ENCODE measurements at regions not wholly inside any gene's neighbourhood (a gene's known extent, or its start where the extent isn't known, plus 50 kb on each side); places are given as distances from the start of the nearest gene placed in this dataset.

- TF ChIP-seq, protein P1, sequence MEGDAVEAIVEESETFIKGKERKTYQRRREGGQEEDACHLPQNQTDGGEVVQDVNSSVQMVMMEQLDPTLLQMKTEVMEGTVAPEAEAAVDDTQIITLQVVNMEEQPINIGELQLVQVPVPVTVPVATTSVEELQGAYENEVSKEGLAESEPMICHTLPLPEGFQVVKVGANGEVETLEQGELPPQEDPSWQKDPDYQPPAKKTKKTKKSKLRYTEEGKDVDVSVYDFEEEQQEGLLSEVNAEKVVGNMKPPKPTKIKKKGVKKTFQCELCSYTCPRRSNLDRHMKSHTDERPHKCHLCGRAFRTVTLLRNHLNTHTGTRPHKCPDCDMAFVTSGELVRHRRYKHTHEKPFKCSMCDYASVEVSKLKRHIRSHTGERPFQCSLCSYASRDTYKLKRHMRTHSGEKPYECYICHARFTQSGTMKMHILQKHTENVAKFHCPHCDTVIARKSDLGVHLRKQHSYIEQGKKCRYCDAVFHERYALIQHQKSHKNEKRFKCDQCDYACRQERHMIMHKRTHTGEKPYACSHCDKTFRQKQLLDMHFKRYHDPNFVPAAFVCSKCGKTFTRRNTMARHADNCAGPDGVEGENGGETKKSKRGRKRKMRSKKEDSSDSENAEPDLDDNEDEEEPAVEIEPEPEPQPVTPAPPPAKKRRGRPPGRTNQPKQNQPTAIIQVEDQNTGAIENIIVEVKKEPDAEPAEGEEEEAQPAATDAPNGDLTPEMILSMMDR (IDR thresholded peaks at IDR 0.05), result no peak
- no peak for TF ChIP-seq POLR2AphosphoS5 (IDR thresholded peaks at IDR 0.05)
Observed at GRCh38 chr7:16271355-16271915, 149.9 kb downstream of the CRPPA start.

Data from prostate gland (tissue), 2 donors.